Left ventricle myocardium superior (tissue), 1 donor: ENCODE measurements at regions not wholly inside any gene's neighbourhood (a gene's known extent, or its start where the extent isn't known, plus 50 kb on each side); places are given as distances from the start of the nearest gene placed in this dataset.

Source experiments
- ATAC-seq: fragments of 200-7000 bp; cut with Tn5 transposase; one replicate; pipeline ENCODE4 v1.9.1; 2020; ENCODE audit warnings: mild to moderate bottlenecking, moderate library complexity
- DNase-seq: peaks from one replicate; pipeline ENCODE4 v3.0.0-alpha.2; 2020
- intact Hi-C: fragments of 100-400 bp; cut with micrococcal nuclease; formaldehyde crosslinking; loops from one replicate; pipeline ENCODE4 v1.11.0; 2022
- donor health status: DM: no; HTN: yes; CAD: no; lungs with severe emphysema.

DNA sequence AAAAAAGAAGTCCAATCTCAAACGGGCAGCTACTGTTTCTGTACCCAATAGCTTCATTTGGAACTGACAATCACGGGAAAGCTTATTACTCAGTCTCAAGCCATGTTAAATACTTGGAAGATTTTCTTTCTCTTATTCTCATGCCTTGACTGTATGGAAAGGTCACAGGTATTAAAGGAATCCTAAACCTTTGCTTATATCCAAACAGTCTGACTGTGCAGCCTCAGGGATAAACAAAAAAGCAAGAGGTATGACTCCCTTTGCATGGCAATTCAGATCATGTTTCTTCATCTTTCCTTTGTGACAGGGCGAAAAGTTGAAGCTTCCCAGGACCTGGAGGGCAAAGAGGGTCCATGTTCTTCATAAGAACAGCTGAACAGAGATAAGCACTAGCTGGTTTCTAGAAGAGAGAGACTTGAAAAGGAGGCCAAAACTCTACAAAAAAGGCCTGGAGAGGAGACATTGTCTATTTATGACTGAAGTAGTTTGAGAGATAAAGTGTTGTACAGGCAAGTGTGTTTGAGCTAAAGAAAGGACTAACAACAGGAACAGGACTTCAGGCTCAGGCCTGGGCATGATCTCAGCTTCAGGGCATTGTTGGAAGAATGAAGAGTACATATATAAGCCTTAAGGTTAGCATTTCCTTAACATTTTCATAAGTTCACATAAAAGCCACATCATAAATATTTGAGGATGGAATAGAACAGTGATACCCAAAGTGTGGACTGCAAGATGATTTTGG lies 231.0 kb upstream of the THRB start:
- intact Hi-C loops, result no loop called here
- no peak for ATAC-seq
- no peak for DNase-seq

DNA sequence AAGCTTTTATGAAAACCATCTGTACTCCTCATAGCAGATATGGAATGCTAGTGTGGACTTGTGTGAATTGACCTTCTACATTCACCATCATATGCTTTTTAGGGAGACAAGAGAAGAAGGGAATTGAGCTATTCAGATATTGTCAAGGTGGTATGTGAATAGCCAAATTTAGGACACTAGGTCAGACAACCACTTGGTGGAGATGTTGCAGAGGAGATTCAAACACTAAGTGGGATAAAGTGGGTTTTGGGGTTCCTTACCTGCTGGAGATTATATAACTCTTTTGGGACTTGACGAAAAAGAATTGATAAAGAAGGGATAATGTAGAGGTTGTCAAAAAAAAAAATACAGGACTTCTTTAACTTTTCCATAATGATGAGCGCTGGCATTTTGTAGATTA lies 231.8 kb upstream of the THRB start:
- DNase-seq (no peak), ATAC-seq (no peak)
- intact Hi-C loops, result no loop called here

DNA sequence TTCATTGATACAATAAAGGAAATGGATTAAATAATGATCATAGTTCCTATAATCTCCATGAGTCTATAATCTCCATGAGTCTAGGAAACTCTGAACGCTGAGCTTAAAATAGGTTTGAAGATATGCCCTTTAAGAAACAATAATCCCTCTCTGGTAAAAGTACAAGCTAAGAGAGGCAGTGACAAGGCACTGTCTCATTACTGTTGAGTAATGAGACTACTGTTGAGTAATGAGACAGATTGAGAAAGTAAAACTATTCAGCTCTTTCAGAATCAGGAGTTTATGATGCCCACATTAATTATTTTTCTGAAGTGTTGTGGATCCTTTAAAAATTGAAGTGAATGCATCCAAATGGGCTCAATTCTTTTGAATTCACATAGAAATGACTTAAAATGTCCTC lies 235.5 kb upstream of the THRB start:
- ATAC-seq (no peak), DNase-seq (no peak)
- intact Hi-C loops, result no loop called here

DNA sequence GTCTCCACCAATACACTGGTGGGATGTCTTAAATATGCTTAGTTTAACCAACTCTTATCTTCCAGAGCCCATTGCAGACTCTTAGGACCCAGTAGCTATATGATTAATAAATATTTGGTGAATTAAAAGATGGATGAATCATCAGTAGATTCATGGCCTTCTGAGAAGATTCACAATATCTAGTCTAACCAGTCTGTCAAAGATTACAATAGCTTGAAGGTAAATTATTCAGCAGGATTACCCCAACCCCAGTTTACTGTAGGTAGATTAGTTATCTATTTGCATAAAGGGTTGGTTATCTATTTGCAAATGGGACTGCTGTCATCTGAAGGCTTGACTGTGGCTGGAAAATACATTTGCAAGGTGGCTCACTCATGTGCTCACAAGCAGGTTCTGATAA lies 239.4 kb upstream of the THRB start:
- no peak for ATAC-seq

DNA sequence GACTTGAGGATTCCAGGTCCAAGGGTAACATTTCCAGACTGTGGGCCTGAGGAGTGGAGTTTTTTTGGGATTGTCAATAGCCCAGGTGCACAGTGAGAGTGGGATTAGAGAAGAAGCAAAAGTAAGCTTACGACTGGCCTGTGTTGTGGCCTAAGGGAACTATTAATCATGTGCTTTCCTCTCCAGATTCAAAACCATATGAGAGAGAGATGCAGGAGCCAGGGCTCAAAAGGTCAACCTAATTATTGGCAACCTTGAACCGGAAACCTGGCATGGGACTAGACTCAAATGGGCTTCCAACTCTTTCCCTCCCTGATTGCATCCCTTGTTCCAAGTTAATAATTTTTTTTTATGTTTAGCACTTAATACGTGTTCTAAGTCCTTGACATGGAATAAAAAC lies 242.1 kb upstream of the THRB start:
- no peak for ATAC-seq
- intact Hi-C loops, result no loop called here
- no peak for DNase-seq

More for the DNA sequence above, 239.4 kb upstream of the THRB start:
- no peak for DNase-seq
- intact Hi-C loops, result no loop called here

DNA sequence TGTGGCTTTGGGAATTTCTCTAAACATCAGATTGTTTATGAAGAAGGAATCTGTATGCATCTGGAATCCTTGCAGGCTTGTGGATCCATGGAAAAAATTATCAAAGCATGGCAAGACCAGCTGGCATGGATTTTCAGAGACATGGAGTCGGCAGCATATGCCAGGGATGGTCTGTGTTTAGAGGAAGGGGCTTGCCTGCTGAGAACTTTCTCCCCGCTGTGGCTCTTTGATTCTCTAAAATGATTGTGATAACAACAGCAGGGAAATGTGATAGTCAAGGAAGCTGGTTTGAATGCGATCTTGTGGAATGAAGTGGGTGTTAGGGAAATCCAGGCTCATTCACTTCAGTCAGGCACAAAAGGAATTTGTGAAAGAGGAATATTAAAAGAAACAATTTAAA lies 245.7 kb upstream of the THRB start:
- ATAC-seq (no peak), DNase-seq (no peak)
- intact Hi-C loops, result no loop called here

DNA sequence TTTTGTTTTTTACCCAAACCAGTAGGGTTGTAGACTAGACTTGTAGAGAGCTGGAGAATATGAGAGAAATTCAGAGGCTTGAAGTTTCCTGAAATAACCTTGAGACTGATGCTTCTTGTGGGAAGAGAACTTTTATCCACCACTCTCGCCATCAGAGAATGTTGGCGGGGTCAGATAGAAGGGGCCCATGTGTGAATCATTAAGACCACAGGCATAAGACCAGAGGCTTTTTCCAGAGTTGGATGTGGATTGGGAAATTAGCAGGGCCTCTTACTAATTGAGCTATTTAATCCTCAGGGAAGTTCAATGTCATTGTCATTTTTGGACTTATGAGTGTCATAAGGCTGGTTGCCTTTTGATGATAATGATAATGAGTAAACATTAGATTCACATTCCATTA lies 246.9 kb upstream of the THRB start:
- intact Hi-C loops, result no loop called here
- DNase-seq, result no peak
- no peak for ATAC-seq

DNA sequence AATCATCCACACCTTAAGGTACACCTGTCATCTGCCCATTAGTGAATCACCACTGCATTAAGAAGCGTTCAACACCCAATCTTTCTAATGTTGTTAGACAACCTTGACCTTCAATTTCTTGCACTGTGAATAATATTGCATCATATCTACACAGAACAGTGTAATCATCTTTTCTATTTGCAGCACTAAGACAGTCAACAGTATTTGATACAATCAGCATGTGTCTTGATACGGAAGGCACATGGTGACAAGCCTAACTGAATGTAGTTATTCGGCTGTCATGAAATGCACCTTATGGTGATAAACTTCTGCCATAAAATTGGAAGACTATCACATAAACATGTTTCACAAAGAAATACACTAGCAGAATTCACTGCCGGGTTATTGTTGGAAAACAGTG lies 253.9 kb upstream of the THRB start:
- ATAC-seq (no peak), DNase-seq (no peak)
- intact Hi-C loops, result no loop called here

DNA sequence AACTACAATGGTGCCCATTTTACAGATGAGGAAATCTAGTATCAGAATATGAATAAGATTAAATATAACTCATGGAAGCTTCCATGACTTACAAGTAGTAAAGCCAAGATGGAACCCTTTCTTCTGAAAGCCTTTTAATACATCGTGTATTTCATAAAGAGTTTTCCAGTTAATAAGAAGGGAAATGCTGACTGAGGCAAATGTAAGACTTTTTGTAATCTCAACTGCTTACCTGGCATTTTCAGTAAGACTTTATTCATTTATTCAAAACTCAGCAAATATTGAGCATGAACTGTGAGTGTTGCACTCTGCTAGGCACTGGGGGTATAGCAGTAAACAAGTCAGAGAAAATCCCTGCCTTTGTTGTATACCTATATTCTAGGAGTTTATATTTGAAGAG lies 256.4 kb upstream of the THRB start:
- ATAC-seq (no peak), DNase-seq (no peak)
- intact Hi-C loops, result no loop called here

DNA sequence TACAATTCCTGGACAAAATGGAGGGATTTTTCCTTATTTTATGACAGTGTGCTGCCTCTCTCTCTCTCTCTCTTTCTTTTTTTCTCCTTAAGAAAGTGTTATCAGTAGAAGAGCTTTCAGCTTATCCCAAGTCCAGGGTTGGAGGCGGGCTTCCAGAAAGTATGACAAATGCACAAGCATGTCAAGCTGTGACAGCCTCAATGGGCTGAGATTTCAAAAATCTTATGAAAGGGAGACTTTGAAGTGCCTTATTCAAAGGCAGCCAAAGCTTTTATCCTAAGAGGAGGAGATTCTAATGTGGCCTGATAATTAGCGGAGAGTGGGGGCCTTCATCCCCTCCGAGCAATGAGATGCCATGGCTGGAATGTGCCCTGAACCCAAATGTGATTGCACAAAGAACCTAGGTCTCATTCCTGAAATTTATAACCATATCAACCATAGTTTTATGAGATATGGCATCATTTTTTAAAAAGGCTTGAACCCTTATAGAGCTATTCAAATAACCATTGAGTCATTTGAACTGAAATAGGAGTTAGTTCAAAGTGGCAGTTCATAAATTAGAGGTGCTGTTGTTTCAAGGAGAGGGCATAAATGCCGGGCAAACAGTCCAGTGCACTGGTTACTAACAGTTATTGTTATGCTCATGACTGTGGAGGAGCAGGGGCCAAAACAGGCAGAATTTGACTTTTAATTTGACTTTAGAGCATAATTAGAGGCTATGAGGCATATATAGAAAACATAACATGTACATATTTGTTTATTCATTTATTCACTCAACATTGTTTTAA lies 261.6 kb upstream of the THRB start:
- intact Hi-C loops, result no loop called here
- no peak for DNase-seq
- ATAC-seq, result no peak

DNA sequence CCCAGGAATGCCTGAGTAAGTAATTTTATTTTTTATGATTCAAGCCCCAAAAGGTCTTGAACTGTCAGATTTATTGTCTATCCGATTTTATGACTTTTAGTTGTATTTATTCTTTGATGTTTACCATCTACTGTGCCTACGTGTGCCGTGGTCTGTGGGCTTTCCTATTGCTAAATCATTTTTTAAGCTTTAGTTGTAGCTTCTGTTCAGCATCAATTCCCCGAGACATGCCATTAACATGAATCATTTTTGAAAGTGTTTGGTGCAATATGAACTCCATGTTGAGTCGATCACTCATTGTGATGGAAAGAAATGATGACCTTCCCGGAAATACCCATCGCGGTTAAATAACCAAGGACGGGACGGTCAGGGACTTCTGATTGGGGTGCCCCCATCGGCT lies 268.7 kb upstream of the THRB start:
- DNase-seq (no peak), ATAC-seq (no peak)
- intact Hi-C loops, result no loop called here

DNA sequence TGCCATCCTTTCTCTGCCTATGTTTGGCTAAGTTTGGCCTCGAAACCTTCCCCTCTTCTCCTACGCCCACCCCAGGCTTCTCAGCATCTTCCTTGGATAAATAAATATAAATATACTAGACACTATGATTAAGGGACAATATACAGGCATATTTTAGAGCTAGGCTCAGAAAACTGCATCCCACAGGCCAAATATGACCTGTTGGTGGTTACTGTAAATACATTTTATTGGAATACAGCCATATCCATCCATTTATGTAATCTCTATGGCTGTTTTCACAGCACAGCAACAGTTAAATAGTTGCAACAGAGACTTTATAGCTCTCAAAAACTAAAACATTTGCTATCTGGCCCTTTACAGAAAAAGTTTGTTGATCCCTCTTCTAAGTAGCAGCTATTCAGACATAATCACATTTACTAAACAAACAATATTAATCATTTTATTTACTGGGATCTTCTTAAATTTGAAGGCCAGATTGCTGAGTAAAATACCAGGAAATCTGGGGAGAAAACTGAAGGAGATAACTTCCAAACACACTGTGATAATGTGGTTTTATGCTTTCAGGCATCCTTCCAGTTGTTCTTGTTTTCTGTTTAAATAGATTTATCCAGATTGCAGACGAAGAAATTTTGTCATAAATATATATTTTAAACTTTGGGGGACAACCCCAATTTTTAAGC lies 269.7 kb upstream of the THRB start:
- ATAC-seq (no peak), DNase-seq (no peak)
- intact Hi-C loops, result no loop called here

DNA sequence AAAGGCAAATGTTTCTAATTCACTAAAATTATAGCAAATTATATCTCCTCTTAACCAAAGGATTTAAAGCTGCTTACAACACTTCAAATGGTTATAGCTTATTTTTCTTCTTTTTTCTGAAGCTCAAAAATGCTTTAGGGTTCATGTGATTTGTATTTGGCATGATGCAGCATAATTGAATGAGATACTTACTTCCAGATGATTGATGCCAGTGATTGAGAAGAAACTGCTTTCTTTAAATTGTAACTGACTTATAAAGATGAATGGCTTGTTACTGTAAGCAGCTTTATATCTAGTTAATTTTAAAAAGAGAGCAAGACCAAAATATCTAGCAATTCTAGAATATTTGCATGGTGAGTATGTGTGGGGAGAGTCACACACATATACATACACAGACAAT lies 270.7 kb upstream of the THRB start:
- intact Hi-C loops, result no loop called here
- ATAC-seq (no peak), DNase-seq (no peak)

DNA sequence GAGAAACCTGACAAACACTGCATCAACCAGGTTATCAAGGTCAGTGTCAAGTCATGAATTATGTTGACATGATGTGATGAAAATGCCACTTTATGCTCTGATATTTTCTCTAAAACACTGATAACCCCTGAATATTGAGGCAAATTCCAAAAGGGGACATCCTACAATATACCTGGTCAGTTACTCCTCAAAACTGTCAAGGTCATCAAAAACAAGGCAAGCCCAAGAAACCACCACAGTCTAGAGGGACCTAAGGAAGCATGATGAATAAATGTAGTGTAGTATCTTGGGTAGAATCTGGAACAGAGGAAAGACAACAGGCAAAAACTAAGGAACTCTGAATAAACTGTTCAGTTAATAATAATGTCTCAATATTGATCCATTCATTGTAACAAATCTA lies 275.3 kb upstream of the THRB start:
- intact Hi-C loops, result loop anchor here (10.0 kb wide), 1 partner anchor 825 kb away; no protein-coding TSS in a partner anchor
- ATAC-seq (no peak), DNase-seq (no peak)

DNA sequence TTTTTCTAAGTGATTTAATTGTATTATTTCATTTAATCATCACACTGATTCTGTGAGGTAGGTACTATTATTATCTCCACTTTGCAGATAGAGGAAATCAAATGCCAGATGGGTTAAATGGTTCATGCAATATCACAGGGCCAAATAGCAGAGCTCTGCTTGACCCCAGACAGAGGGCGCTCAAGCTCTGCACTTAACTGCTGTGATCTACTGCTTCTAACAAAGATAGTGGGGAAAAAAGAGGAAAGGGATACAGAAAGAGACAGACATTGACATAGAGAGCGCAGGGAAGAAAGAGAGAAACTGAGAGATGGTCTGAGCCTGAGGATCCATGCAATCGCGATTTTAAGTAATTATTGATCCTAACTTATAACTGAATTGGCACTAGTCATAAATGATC lies 279.1 kb upstream of the THRB start:
- ATAC-seq (peak; percentile 76), DNase-seq (peak; percentile 31)
- intact Hi-C loops, result loop anchor here (10.0 kb wide), 1 partner anchor 821 kb away; no protein-coding TSS in a partner anchor

DNA sequence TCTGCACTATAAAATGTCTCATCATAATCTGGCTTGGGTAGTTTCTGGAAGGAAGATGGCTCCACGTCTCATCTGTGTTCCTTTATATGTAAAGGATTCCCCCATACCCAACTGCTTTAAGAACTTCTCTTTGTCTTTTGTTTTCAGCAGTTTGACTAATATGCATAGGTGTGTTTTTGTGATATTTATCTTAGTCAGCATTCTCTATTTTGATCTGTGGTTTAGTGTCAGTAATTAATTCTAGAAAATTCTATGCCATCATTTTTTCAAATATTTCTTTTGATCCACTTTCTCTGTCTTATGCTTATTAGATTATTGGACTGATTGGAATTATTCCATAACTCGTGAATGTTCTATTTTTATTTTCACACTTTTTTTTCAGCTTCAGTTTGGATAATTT lies 286.3 kb upstream of the THRB start:
- ATAC-seq (no peak), DNase-seq (no peak)

DNA sequence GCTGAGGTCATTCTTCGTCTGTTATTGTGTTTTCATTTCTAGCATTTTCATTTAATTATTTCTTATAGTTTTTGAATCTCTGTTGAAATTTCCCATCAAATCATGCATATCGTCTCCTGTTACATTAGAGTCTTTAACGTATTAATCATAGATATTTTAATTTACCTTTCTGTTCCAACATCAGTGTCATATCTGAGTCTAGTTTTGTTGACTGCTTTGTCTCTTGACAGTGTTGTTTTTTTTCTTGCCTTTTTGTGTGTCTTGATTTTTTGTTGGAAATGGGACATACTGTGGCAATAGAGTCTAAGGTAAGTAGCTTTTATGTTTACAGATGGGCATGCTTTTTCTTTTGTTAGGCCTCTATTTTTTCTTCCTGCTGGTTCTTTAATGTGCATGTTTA lies 286.8 kb upstream of the THRB start:
- DNase-seq, result no peak
- no peak for ATAC-seq
- intact Hi-C loops, result no loop called here

More for the DNA sequence above, 286.3 kb upstream of the THRB start:
- intact Hi-C loops, result no loop called here

DNA sequence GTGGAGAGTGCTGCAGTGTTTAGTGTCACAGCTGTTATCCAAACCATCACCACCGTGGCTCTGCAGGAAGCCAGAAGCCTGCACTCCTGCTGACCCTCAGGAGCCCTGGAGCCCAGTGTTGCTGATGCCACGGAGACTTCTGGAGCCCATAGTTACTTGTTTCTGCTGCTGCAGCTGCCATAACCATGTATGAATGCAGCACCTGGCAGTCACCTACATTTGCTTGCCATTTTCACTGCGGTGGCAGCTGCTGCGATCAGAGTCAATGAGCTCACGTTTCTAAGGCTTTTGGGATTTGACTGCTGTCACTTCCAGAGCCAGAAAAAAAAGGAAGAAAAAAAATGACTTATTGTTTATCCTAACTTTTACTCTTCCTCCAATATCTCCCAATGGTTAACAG lies 299.2 kb upstream of the THRB start:
- intact Hi-C loops, result no loop called here
- ATAC-seq, result no peak
- DNase-seq, result no peak

DNA sequence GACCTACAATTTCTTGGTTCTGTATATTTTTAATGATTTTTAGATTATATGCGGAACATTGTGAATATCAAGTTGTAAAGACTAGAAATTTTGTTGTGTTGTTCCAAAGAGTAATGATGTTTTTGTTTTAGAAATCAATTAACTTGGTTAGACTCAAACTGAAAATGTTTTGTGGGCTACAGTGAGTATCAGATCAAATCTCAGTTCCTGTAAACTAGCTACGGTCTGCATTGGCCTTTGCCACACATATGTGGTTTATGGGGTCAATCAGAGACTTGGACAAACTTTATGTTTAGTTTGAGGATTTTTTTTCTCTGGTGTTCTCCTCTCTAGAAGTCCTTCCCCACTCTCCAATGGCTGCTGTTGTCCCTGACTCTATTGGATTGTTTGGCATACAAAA lies 308.0 kb upstream of the THRB start:
- intact Hi-C loops, result no loop called here
- ATAC-seq (no peak), DNase-seq (no peak)

DNA sequence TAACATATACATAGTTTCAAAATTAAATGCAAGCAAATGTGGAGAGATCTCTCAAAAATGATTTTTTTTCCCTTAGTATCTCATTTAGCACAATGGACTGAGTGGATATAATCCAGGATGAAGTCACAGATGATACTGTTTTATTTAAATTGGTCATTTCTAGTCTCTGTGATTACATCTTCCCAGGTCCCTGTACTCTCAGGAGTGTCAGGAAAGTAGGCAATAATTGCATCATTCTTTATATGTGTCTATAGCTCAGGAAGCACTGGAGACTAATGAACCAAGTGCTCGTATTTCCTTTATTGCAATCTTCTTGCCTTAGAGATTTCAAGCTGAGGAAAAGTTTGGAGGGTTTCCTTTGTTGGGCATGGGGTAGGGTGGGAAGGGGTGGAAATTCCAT lies 309.4 kb upstream of the THRB start:
- intact Hi-C loops, result no loop called here
- DNase-seq (no peak), ATAC-seq (no peak)
